HG03439 (cell line): ENCODE measurements at regions not wholly inside any gene's neighbourhood (a gene's known extent, or its start where the extent isn't known, plus 50 kb on each side); places are given as distances from the start of the nearest gene placed in this dataset.

Source experiments
- ATAC-seq: cut with Tn5 transposase; IDR thresholded peaks from one replicate; pipeline ENCODE4 v1.9.1; 2021; ENCODE audit warnings: mild to moderate bottlenecking, moderate library complexity; ENCODE audit not compliant: unreplicated experiment

- no peak for ATAC-seq
Observed at GRCh38 chr3:102078401-102078800, 229.1 kb downstream of the NFKBIZ start.

- ATAC-seq: no peak
Observed at GRCh38 chr3:102078854-102079808, 229.8 kb downstream of the NFKBIZ start.

- ATAC-seq: no peak
Observed at GRCh38 chr3:102079809-102080197, 230.5 kb downstream of the NFKBIZ start.

GRCh38 chr3:102081572-102082289 is 232.4 kb downstream of the NFKBIZ start:
- no peak for ATAC-seq

- ATAC-seq: no peak
Observed at GRCh38 chr3:102083473-102083872, 234.2 kb downstream of the NFKBIZ start.

- ATAC-seq: no peak
Observed at GRCh38 chr3:102084006-102084405, 234.7 kb downstream of the NFKBIZ start.

- ATAC-seq: no peak
Observed at GRCh38 chr3:102084704-102085103, 235.4 kb downstream of the NFKBIZ start.

GRCh38 chr3:102085431-102086176 is 236.3 kb downstream of the NFKBIZ start:
- ATAC-seq: no peak

- ATAC-seq: no peak
Observed at GRCh38 chr3:102087236-102087635, 237.9 kb downstream of the NFKBIZ start.

- no peak for ATAC-seq
Observed at GRCh38 chr3:102089239-102089638, 239.9 kb downstream of the NFKBIZ start.

- ATAC-seq: no peak
Observed at GRCh38 chr3:102089904-102090720, 240.8 kb downstream of the NFKBIZ start.

GRCh38 chr3:102090721-102091045 is 241.4 kb downstream of the NFKBIZ start:
- ATAC-seq: no peak

- ATAC-seq: no peak
Observed at GRCh38 chr3:102091358-102091757, 242.0 kb downstream of the NFKBIZ start.

GRCh38 chr3:102092617-102093466 is 243.5 kb downstream of the NFKBIZ start:
- ATAC-seq: no peak

- no peak for ATAC-seq
Observed at GRCh38 chr3:102094506-102094905, 245.2 kb downstream of the NFKBIZ start.

- ATAC-seq: no peak
Observed at GRCh38 chr3:102095383-102095782, 246.1 kb downstream of the NFKBIZ start.

- no peak for ATAC-seq
Observed at GRCh38 chr3:102096066-102096465, 246.8 kb downstream of the NFKBIZ start.

GRCh38 chr3:102098130-102098885 is 249.0 kb downstream of the NFKBIZ start:
- no peak for ATAC-seq

GRCh38 chr3:102099913-102100312 is 250.6 kb downstream of the NFKBIZ start:
- no peak for ATAC-seq
